Loucy (cell line): ENCODE measurements at regions not wholly inside any gene's neighbourhood (a gene's known extent, or its start where the extent isn't known, plus 50 kb on each side); places are given as distances from the start of the nearest gene placed in this dataset.

Source experiments
- H2AFZ ChIP-seq: fragments of 200-600 bp; sonication (generic); 2 replicates; pipeline ENCODE4 v1.6.0; 2016; ENCODE audit warnings: antibody characterized with exemption, mild to moderate bottlenecking, low read length, moderate library complexity
- H3F3A ChIP-seq: fragments of 200-600 bp; 2 replicates; pipeline ENCODE4 v1.6.0; 2016; ENCODE audit warnings: antibody characterized with exemption, low read depth, mild to moderate bottlenecking
- H3K27me3 ChIP-seq: fragments of 200-600 bp; sonication (generic); 2 replicates; pipeline ENCODE4 v1.6.1; 2014; ENCODE audit warnings: low read length, mild to moderate bottlenecking; ENCODE audit not compliant: insufficient read depth, poor library complexity, severe bottlenecking
- H3K36me3 ChIP-seq: fragments of 200-600 bp; sonication (generic); 2 replicates; pipeline ENCODE4 v1.6.1; 2016; ENCODE audit warnings: low read length; ENCODE audit not compliant: insufficient read depth
- H3K4me1 ChIP-seq: fragments of 200-600 bp; sonication (generic); 2 replicates; pipeline ENCODE4 v1.5.1; 2014; ENCODE audit warnings: low read length, mild to moderate bottlenecking; ENCODE audit not compliant: insufficient read depth, poor library complexity, severe bottlenecking
- H3K4me2 ChIP-seq: fragments of 200-600 bp; sonication (generic); 2 replicates; pipeline ENCODE4 v1.6.0; 2014; ENCODE audit warnings: antibody characterized with exemption, low read length, low read depth, mild to moderate bottlenecking; ENCODE audit not compliant: poor library complexity, severe bottlenecking
- H3K4me3 ChIP-seq: fragments of 200-600 bp; sonication (generic); 2 replicates; pipeline ENCODE4 v1.5.1; 2014; ENCODE audit warnings: low read length, mild to moderate bottlenecking, mixed read lengths; ENCODE audit not compliant: poor library complexity, severe bottlenecking
- H3K79me2 ChIP-seq: fragments of 200-600 bp; sonication (generic); 2 replicates; pipeline ENCODE4 v1.6.1; 2014; ENCODE audit warnings: low read length; ENCODE audit not compliant: insufficient read depth
- H3K9ac ChIP-seq: fragments of 200-600 bp; sonication (generic); 2 replicates; pipeline ENCODE4 v1.6.0; 2014; ENCODE audit warnings: mild to moderate bottlenecking, low read depth, low read length, moderate library complexity; ENCODE audit not compliant: poor library complexity, severe bottlenecking
- H3K9me2 ChIP-seq: fragments of 200-600 bp; sonication (generic); replicated peaks from 2 replicates; pipeline ENCODE4 v1.6.1; 2016; ENCODE audit warnings: low read depth, low read length, mixed read lengths
- H3K9me3 ChIP-seq: fragments of 200-600 bp; sonication (generic); 2 replicates; pipeline ENCODE4 v1.6.1; 2014; ENCODE audit warnings: mild to moderate bottlenecking, antibody characterized with exemption, low read length, low read depth; ENCODE audit not compliant: insufficient read depth
- H4K20me1 ChIP-seq: fragments of 200-600 bp; sonication (generic); 2 replicates; pipeline ENCODE4 v1.6.0; 2014; ENCODE audit warnings: antibody characterized with exemption, low read length, mild to moderate bottlenecking; ENCODE audit not compliant: insufficient read depth, poor library complexity, severe bottlenecking
- CTCF ChIP-seq: fragments of 200-600 bp; sonication (generic); conservative IDR thresholded peaks from 2 replicates; pipeline ENCODE4 v1.5.1; 2014; ENCODE audit warnings: mild to moderate bottlenecking, antibody characterized with exemption, low read length
- EZH2phosphoT487 ChIP-seq: fragments of 200-600 bp; IDR thresholded peaks from 2 replicates; pipeline ENCODE4 v1.6.1; 2018; ENCODE audit warnings: antibody characterized with exemption, mild to moderate bottlenecking, moderate library complexity, borderline replicate concordance

GRCh38 chr10:128747582-128748346 lies 621.5 kb upstream of the MKI67 start:
- H4K20me1 ChIP-seq: no peaks in the 10 kb centered on the region

GRCh38 chr10:128751284-128751683 lies 625.1 kb upstream of the MKI67 start:
- H4K20me1 ChIP-seq: no peaks in the 10 kb centered on the region
- TF ChIP-seq EZH2phosphoT487: no peak
- no peak for TF ChIP-seq CTCF
- no peaks in the 10 kb centered on the region for H3F3A ChIP-seq
- no peaks in the 10 kb centered on the region for H3K36me3 ChIP-seq
- no peaks in the 10 kb centered on the region for H3K4me1 ChIP-seq
- no peak overlapping the region for H3K4me2 ChIP-seq
- H3K27me3 ChIP-seq: no peaks in the 10 kb centered on the region
- H3K79me2 ChIP-seq: no peaks in the 10 kb centered on the region
- H3K9me2 ChIP-seq: no peaks in the 10 kb centered on the region
- no peaks in the 10 kb centered on the region for H3K9me3 ChIP-seq
- H3K4me3 ChIP-seq: no peak overlapping the region
- no peak overlapping the region for H2AFZ ChIP-seq
- no peak overlapping the region for H3K9ac ChIP-seq

More at GRCh38 chr10:128747582-128748346, 621.5 kb upstream of the MKI67 start:
- no peaks in the 10 kb centered on the region for H3K9me2 ChIP-seq
- H3K36me3 ChIP-seq: no peaks in the 10 kb centered on the region
- TF ChIP-seq EZH2phosphoT487: no peak
- TF ChIP-seq CTCF: no peak
- no peak overlapping the region for H3K4me3 ChIP-seq
- H3F3A ChIP-seq: no peaks in the 10 kb centered on the region
- H2AFZ ChIP-seq: no peak overlapping the region
- H3K27me3 ChIP-seq: no peaks in the 10 kb centered on the region
- no peak overlapping the region for H3K4me2 ChIP-seq
- no peak overlapping the region for H3K9ac ChIP-seq
- no peaks in the 10 kb centered on the region for H3K4me1 ChIP-seq
- no peaks in the 10 kb centered on the region for H3K9me3 ChIP-seq
- H3K79me2 ChIP-seq: no peaks in the 10 kb centered on the region

- H3K36me3 ChIP-seq: no peaks in the 10 kb centered on the region
- TF ChIP-seq CTCF: no peak
- TF ChIP-seq EZH2phosphoT487: no peak
- H3K4me3 ChIP-seq: no peak overlapping the region
- H3K4me2 ChIP-seq: no peak overlapping the region
- no peak overlapping the region for H3K9ac ChIP-seq
- H2AFZ ChIP-seq: no peak overlapping the region
- H3K79me2 ChIP-seq: no peaks in the 10 kb centered on the region
- no peaks in the 10 kb centered on the region for H3K9me3 ChIP-seq
- H3K9me2 ChIP-seq: no peaks in the 10 kb centered on the region
- no peaks in the 10 kb centered on the region for H4K20me1 ChIP-seq
- H3K4me1 ChIP-seq: no peaks in the 10 kb centered on the region
- no peaks in the 10 kb centered on the region for H3F3A ChIP-seq
- no peaks in the 10 kb centered on the region for H3K27me3 ChIP-seq
Observed at GRCh38 chr10:128751851-128752250, 625.6 kb upstream of the MKI67 start.
